H9 (cell line): ENCODE measurements at regions not wholly inside any gene's neighbourhood (a gene's known extent, or its start where the extent isn't known, plus 50 kb on each side); places are given as distances from the start of the nearest gene placed in this dataset.

ENCODE experiments used
- DNase-seq: peaks from one replicate; pipeline ENCODE4 v3.0.0-alpha.2; 2017
- H2AFZ ChIP-seq: one replicate; pipeline ENCODE4 v1.6.1; 2013; ENCODE audit warnings: mild to moderate bottlenecking, low read length, control low read depth, moderate library complexity
- H2AK5ac ChIP-seq: 2 replicates; pipeline ENCODE4 v1.6.1; 2013; ENCODE audit warnings: low read length, control low read depth, mixed read lengths; ENCODE audit not compliant: insufficient read length
- H2BK120ac ChIP-seq: one replicate; pipeline ENCODE4 v1.6.1; 2013; ENCODE audit warnings: low read depth, mild to moderate bottlenecking, low read length, control low read depth, inconsistent platforms; ENCODE audit not compliant: poor library complexity, severe bottlenecking
- H2BK12ac ChIP-seq: 2 replicates; pipeline ENCODE4 v1.6.1; 2013; ENCODE audit warnings: low read length, control low read depth, mixed read lengths, low read depth; ENCODE audit not compliant: insufficient read length
- H2BK15ac ChIP-seq: 2 replicates; pipeline ENCODE4 v1.6.1; 2013; ENCODE audit warnings: low read depth, low read length, control low read depth
- H2BK20ac ChIP-seq: one replicate; pipeline ENCODE4 v1.6.1; 2013; ENCODE audit warnings: low read depth, mild to moderate bottlenecking, low read length, control low read depth, inconsistent platforms; ENCODE audit not compliant: poor library complexity, severe bottlenecking
- H2BK5ac ChIP-seq: 2 replicates; pipeline ENCODE4 v1.6.1; 2013; ENCODE audit warnings: low read length, control low read depth, mixed read lengths; ENCODE audit not compliant: insufficient read length
- H3K14ac ChIP-seq: 2 replicates; pipeline ENCODE4 v1.6.1; 2013; ENCODE audit warnings: low read length, control low read depth; ENCODE audit not compliant: insufficient read depth
- H3K18ac ChIP-seq: 2 replicates; pipeline ENCODE4 v1.6.1; 2013; ENCODE audit warnings: low read depth, mild to moderate bottlenecking, mixed read lengths, low read length, control low read depth; ENCODE audit not compliant: insufficient read length
- H3K23ac ChIP-seq: 2 replicates; pipeline ENCODE4 v1.6.1; 2013; ENCODE audit warnings: low read length, control low read depth, mixed read lengths, low read depth; ENCODE audit not compliant: insufficient read length
- H3K23me2 ChIP-seq: 2 replicates; pipeline ENCODE4 v1.6.1; 2013; ENCODE audit warnings: low read depth, mild to moderate bottlenecking, mixed read lengths, low read length, control low read depth; ENCODE audit not compliant: insufficient read length, poor library complexity, severe bottlenecking
- H3K27ac ChIP-seq: 2 replicates; pipeline ENCODE4 v1.5.1; 2013; ENCODE audit warnings: low read length, control low read depth, mixed read lengths, low read depth; ENCODE audit not compliant: insufficient read length
- H3K27me3 ChIP-seq: 2 replicates; pipeline ENCODE4 v1.6.1; 2013; ENCODE audit warnings: low read length, control low read depth, inconsistent platforms; ENCODE audit not compliant: insufficient read depth
- H3K4ac ChIP-seq: 2 replicates; pipeline ENCODE4 v1.6.1; 2013; ENCODE audit warnings: low read depth, mild to moderate bottlenecking, control low read depth, inconsistent platforms, low read length, moderate library complexity
- H3K4me1 ChIP-seq: 2 replicates; pipeline ENCODE4 v1.6.1; 2013; ENCODE audit warnings: low read length, control low read depth, inconsistent platforms; ENCODE audit not compliant: insufficient read depth
- H3K4me2 ChIP-seq: 2 replicates; pipeline ENCODE4 v1.6.1; 2013; ENCODE audit warnings: low read length, control low read depth, mixed read lengths; ENCODE audit not compliant: insufficient read length, insufficient read depth
- H3K56ac ChIP-seq: 2 replicates; pipeline ENCODE4 v1.6.1; 2013; ENCODE audit warnings: low read depth, mild to moderate bottlenecking, mixed read lengths, low read length, control low read depth; ENCODE audit not compliant: insufficient read length
- H3K79me1 ChIP-seq: 2 replicates; pipeline ENCODE4 v1.6.1; 2013; ENCODE audit warnings: low read depth, mild to moderate bottlenecking, moderate library complexity, low read length, control low read depth, inconsistent platforms; ENCODE audit not compliant: insufficient read depth, poor library complexity, severe bottlenecking
- H3K79me2 ChIP-seq: 2 replicates; pipeline ENCODE4 v1.6.1; 2013; ENCODE audit warnings: low read length, control low read depth, inconsistent platforms; ENCODE audit not compliant: insufficient read depth
- H3K9ac ChIP-seq: 2 replicates; pipeline ENCODE4 v1.6.1; 2013; ENCODE audit warnings: low read length, control low read depth, mixed read lengths; ENCODE audit not compliant: insufficient read length; ENCODE audit errors: extremely low read depth
- H3K9me3 ChIP-seq: one replicate; pipeline ENCODE4 v1.6.1; 2013; ENCODE audit warnings: low read depth, low read length, inconsistent platforms; ENCODE audit not compliant: control insufficient read depth
- H3T11ph ChIP-seq: one replicate; pipeline ENCODE4 v1.6.1; 2013; ENCODE audit warnings: mild to moderate bottlenecking, low read length, control low read depth, inconsistent platforms
- H4K20me1 ChIP-seq: one replicate; pipeline ENCODE4 v1.6.1; 2013; ENCODE audit not compliant: control insufficient read depth, insufficient read length, insufficient read depth
- H4K5ac ChIP-seq: 2 replicates; pipeline ENCODE4 v1.6.1; 2013; ENCODE audit warnings: low read depth, mild to moderate bottlenecking, mixed read lengths, low read length, control low read depth; ENCODE audit not compliant: insufficient read length
- H4K8ac ChIP-seq: replicated peaks from 2 replicates; pipeline ENCODE4 v1.6.1; 2013; ENCODE audit warnings: low read length, control low read depth, mixed read lengths, low read depth; ENCODE audit not compliant: insufficient read length
- H4K91ac ChIP-seq: 2 replicates; pipeline ENCODE4 v1.6.1; 2013; ENCODE audit warnings: low read depth, mild to moderate bottlenecking, moderate library complexity, mixed read lengths, low read length, control low read depth; ENCODE audit not compliant: insufficient read length
- H3K27ac Mint-ChIP-seq, 3 experiments: 2 replicates in 2 of 3; 3 replicates in 1 of 3; pipeline ENCODE4 v1.8.0; 2020 to 2021; ENCODE audit warnings: mixed read lengths in 3 of 3, mild to moderate bottlenecking in 1 of 3, moderate library complexity in 1 of 3
- H3K27me3 Mint-ChIP-seq: 2 replicates; pipeline ENCODE4 v1.8.0; 2021; ENCODE audit warnings: low read depth, mild to moderate bottlenecking, moderate library complexity, mixed read lengths
- H3K36me3 Mint-ChIP-seq, 3 experiments: 2 replicates in 2 of 3; 3 replicates in 1 of 3; pipeline ENCODE4 v1.8.0; 2020 to 2021; ENCODE audit warnings: low read depth in 3 of 3, mixed read lengths in 3 of 3; ENCODE audit not compliant: insufficient read depth in 1 of 3
- H3K4me1 Mint-ChIP-seq, 2 experiments: 2 replicates each; pipeline ENCODE4 v1.8.0; 2020; ENCODE audit warnings: mixed read lengths in 2 of 2
- H3K4me3 Mint-ChIP-seq, 2 experiments: 2 replicates in 1 of 2; 3 replicates in 1 of 2; pipeline ENCODE4 v1.8.0; 2020 to 2021; ENCODE audit warnings: mild to moderate bottlenecking in 2 of 2, mixed read lengths in 2 of 2, moderate library complexity in 1 of 2
- H3K9me3 Mint-ChIP-seq, 2 experiments: 2 replicates in 1 of 2; 3 replicates in 1 of 2; pipeline ENCODE4 v1.8.0; 2020; ENCODE audit warnings: mild to moderate bottlenecking in 2 of 2, mixed read lengths in 2 of 2, moderate library complexity in 1 of 2
- WGBS: extraction: QIAGEN DNeasy Blood & Tissue Kit; methylation state at CpG from one replicate; pipeline ENCODE4 v1.1.7; 2013; ENCODE audit warnings: missing lambda C conversion rate, low lambda C conversion rate, mixed read lengths; ENCODE audit not compliant: insufficient read length; ENCODE audit errors: extremely low coverage; 5-methylcytosine and 5-hydroxymethylcytosine counted together
- TF ChIP-seq, protein P1 (sequence below): fragments of 200-600 bp; sonication (generic); conservative IDR thresholded peaks from 3 replicates; pipeline ENCODE4 v1.8.0; 2021; ENCODE audit warnings: antibody characterized with exemption, mild to moderate bottlenecking

DNA sequence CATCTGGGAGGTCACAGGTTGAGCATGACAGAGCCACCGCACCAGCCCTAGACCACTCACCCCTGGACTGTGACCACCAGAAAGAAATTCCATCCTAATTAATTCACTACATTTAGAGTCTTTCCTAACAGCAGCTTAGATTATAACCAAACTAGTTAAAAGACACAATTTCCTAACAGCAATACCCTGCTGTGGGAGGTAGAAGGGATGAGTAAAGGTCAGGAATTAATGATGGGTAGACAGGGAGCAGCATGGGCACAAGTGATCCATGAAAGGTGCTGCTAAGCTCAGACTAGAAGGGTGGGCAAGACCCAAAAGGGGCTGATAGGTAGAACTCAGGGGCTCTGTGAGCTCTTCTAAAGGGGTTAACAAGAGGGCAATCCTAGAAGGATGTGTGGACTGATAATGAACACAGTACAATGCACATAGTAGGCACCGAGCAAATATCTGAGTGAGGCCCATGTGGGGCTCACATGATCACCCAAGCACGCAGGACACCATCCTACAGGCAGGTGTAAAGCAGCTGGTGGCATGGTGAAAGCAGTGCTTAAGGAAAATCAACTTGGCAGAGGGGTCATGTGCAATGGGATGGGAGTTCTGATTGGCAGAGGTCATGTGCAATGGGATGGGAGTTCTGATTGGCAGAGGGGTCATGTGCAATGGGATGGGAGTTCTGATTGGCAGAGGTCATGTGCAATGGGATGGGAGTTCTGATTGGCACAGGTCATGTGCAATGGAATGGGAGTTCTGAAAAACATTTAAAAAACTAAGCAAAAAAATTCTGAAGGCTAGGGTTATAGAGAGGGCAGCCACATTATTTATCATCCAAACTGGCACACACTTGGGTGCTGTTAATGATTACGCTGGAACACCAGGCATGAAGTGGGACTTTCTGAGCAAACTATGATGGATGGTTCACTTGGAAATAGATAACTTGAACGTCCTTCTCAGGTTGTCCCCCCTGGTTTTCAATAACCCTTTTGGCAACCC, 188.2 kb upstream of the FOXQ1 start:
- H3K56ac ChIP-seq: no peak overlapping the region
- WGBS: no CpG with 5 or more reads among the region's 5 CpGs
- no peak overlapping the region for H4K8ac ChIP-seq
- H3K18ac ChIP-seq: no peak overlapping the region
- H3K79me1 ChIP-seq: no peaks in the 10 kb centered on the region
- peaks cover 0 to 2% (median 0%) of the 10 kb centered on the region in 3 experiments; a peak in 1 of 7 replicates for H3K36me3 Mint-ChIP-seq
- no peak overlapping the region for H3K27ac ChIP-seq
- peaks cover 6 to 9% of the 10 kb centered on the region in 2 experiments for H3K4me1 Mint-ChIP-seq
- H3K27ac Mint-ChIP-seq: no peak overlapping the region; a peak in 1 of 7 replicates
- H2BK15ac ChIP-seq: no peak overlapping the region
- no peak overlapping the region for H3K4me3 Mint-ChIP-seq
- no peak overlapping the region for H3K4me2 ChIP-seq
- no peaks in the 10 kb centered on the region for H3K27me3 ChIP-seq
- H3K23me2 ChIP-seq: no peaks in the 10 kb centered on the region
- H2BK12ac ChIP-seq: no peak overlapping the region
- no peak overlapping the region for H4K5ac ChIP-seq
- no peak overlapping the region for H2BK5ac ChIP-seq
- peaks cover 2 to 8% of the 10 kb centered on the region in 2 experiments; a peak in 3 of 5 replicates for H3K9me3 Mint-ChIP-seq
- no peak overlapping the region for H2AFZ ChIP-seq
- no peak overlapping the region for H3T11ph ChIP-seq
- H3K23ac ChIP-seq: no peak overlapping the region
- no peak overlapping the region for H3K9ac ChIP-seq
- H3K4ac ChIP-seq: no peak overlapping the region
- no peak overlapping the region for H3K14ac ChIP-seq
- H3K27me3 Mint-ChIP-seq: peaks cover 25% of the 10 kb centered on the region
- H4K20me1 ChIP-seq: peaks cover 3% of the 10 kb centered on the region
- DNase-seq: no peak
- H2BK20ac ChIP-seq: no peak overlapping the region
- TF ChIP-seq, protein P1, sequence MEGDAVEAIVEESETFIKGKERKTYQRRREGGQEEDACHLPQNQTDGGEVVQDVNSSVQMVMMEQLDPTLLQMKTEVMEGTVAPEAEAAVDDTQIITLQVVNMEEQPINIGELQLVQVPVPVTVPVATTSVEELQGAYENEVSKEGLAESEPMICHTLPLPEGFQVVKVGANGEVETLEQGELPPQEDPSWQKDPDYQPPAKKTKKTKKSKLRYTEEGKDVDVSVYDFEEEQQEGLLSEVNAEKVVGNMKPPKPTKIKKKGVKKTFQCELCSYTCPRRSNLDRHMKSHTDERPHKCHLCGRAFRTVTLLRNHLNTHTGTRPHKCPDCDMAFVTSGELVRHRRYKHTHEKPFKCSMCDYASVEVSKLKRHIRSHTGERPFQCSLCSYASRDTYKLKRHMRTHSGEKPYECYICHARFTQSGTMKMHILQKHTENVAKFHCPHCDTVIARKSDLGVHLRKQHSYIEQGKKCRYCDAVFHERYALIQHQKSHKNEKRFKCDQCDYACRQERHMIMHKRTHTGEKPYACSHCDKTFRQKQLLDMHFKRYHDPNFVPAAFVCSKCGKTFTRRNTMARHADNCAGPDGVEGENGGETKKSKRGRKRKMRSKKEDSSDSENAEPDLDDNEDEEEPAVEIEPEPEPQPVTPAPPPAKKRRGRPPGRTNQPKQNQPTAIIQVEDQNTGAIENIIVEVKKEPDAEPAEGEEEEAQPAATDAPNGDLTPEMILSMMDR: no peak
- no peak overlapping the region for H4K91ac ChIP-seq
- no peaks in the 10 kb centered on the region for H3K9me3 ChIP-seq
- no peak overlapping the region for H2AK5ac ChIP-seq
- H3K4me1 ChIP-seq: no peaks in the 10 kb centered on the region
- no peak overlapping the region for H2BK120ac ChIP-seq
- no peaks in the 10 kb centered on the region for H3K79me2 ChIP-seq
